HEK293T (cell line): ENCODE measurements at regions not wholly inside any gene's neighbourhood (a gene's known extent, or its start where the extent isn't known, plus 50 kb on each side); places are given as distances from the start of the nearest gene placed in this dataset.

Experiments used
- ARNT ChIP-seq: fragments of 450-650 bp; IDR thresholded peaks from 2 replicates; pipeline ENCODE4 v1.6.1; 2017; ENCODE audit warnings: mild to moderate bottlenecking
- BHLHE40 ChIP-seq: fragments of 450-650 bp; IDR thresholded peaks from 2 replicates; pipeline ENCODE4 v1.6.1; 2016; ENCODE audit warnings: mild to moderate bottlenecking, moderate library complexity, borderline replicate concordance
- CTBP1 ChIP-seq: fragments of 450-650 bp; IDR thresholded peaks from 2 replicates; pipeline ENCODE4 v1.6.1; 2016; ENCODE audit warnings: borderline replicate concordance
- ELF4 ChIP-seq: fragments of 450-650 bp; IDR thresholded peaks from 2 replicates; pipeline ENCODE4 v1.6.1; 2017; ENCODE audit warnings: antibody characterized with exemption
- FOXA1 ChIP-seq: fragments of 450-650 bp; IDR thresholded peaks from 2 replicates; pipeline ENCODE4 v1.6.1; 2016; ENCODE audit warnings: mild to moderate bottlenecking
- FOXK2 ChIP-seq: fragments of 450-650 bp; IDR thresholded peaks from 2 replicates; pipeline ENCODE4 v1.6.1; 2016; ENCODE audit warnings: mild to moderate bottlenecking
- HDGF ChIP-seq: fragments of 450-650 bp; IDR thresholded peaks from 2 replicates; pipeline ENCODE4 v1.6.1; 2017; ENCODE audit warnings: antibody characterized with exemption, borderline replicate concordance
- L3MBTL2 ChIP-seq: fragments of 450-650 bp; conservative IDR thresholded peaks from 2 replicates; pipeline ENCODE4 v1.6.1; 2016; ENCODE audit warnings: mild to moderate bottlenecking
- NFRKB ChIP-seq: fragments of 450-650 bp; IDR thresholded peaks from 2 replicates; pipeline ENCODE4 v1.6.1; 2016; ENCODE audit warnings: mild to moderate bottlenecking, moderate library complexity
- SP1 ChIP-seq: fragments of 450-650 bp; IDR thresholded peaks from 2 replicates; pipeline ENCODE4 v1.6.1; 2017
- SUZ12 ChIP-seq: fragments of 450-650 bp; IDR thresholded peaks from 2 replicates; pipeline ENCODE4 v1.6.1; 2016; ENCODE audit warnings: mild to moderate bottlenecking
- TARDBP ChIP-seq: fragments of 450-650 bp; IDR thresholded peaks from 2 replicates; pipeline ENCODE4 v1.6.1; 2016

GRCh38 chr4:100969925-100970324 is 377.4 kb downstream of the PPP3CA start:
- TF ChIP-seq SUZ12 (no peak), NFRKB (no peak), ELF4 (no peak), L3MBTL2 (no peak), BHLHE40 (no peak), ARNT (no peak), FOXA1 (no peak), HDGF (no peak), SP1 (no peak), TARDBP (no peak), CTBP1 (no peak), FOXK2 (no peak)
